IPS DF 4.7 (cell line): ENCODE measurements at regions not wholly inside any gene's neighbourhood (a gene's known extent, or its start where the extent isn't known, plus 50 kb on each side); places are given as distances from the start of the nearest gene placed in this dataset.
A peak's percentile ranks its signal among the peaks of the same experiment; 100 is the strongest.
"Not testable (repeated sequence)": the region's sequence is repeated elsewhere in the genome, so short reads cannot be mapped to it uniquely, and the experiment has no call there.

Source experiments
- DNase-seq: peaks from one replicate; pipeline ENCODE4 v3.0.0-alpha.2; 2013; ENCODE audit warnings: low spot score; ENCODE audit errors: extremely low read depth

DNA sequence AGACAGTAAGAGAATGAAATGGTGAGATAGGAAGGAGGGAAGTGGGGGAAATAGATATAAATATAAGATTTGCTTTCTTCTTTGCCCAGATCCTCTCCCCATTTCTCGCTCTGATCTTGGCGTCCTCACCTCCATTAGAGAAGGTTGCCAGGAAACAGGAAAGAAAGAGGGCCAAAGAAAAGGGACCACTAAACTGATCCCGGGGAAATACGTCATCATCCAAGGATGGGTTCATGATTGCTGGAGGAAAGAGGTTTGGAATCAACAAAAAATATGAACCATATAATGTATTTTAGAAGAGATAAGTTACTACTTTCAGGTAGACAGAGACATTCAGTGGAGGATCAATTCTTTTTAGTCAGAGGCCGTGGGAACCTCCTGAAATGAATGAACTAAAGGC lies 536.0 kb downstream of the HAPSTR1 start:
- no peak for DNase-seq

DNA sequence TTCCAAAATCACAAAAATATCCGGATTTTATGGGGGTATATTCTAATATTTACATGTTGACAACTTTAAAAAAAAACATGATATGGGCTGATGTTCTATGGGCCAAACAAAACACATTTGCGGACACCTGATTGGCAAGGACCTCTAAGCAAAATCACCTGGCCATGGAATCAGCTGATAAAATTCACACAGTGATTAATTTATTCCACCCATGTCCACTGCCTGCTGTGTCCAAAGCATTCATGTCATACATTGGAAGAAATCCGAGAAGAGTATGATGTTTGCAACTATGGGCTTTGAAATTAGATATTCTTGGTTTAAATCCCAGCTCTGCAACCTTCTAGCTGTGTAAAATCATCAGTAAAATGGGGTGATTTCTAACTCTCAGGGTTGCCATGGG lies 538.7 kb downstream of the HAPSTR1 start:
- DNase-seq = no peak

DNA sequence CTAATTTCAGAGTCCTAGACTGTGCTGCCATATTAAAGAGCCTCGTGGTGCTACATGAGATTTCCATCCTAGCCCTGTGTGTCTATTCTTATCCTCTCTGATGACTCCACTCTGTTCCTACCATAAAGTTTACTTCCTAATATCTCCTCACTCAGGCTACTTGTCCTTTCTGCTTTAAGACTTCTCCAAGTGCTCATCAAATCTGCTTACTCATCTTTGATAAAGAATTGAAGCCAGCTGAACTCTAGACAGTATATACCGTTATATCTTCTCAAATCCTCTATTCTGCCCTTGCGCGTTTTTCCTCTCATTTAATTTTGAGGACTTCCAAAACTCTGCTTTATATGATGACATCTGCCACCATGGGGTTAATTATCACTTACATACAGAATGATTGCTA lies 539.5 kb downstream of the HAPSTR1 start:
- no peak for DNase-seq

DNA sequence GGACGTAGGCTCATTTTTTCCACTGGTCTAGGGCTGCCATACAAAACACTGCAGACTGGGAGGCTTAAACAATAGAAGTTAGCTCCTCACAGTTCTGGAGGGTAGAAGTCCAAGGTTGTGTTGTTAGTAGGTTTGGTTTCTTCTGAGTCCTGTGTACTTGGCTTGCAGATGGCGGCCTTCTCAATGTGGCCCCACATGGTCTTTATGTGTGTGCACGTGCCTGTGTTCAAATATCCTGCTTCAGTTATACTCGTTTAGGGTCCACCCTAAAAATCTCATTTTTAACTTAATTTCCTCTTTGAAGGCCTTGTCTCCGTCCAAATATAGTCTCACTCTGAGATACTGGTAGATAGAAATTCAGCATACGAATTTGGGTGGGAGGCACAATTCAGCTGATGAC lies 542.4 kb downstream of the HAPSTR1 start:
- no peak for DNase-seq

DNA sequence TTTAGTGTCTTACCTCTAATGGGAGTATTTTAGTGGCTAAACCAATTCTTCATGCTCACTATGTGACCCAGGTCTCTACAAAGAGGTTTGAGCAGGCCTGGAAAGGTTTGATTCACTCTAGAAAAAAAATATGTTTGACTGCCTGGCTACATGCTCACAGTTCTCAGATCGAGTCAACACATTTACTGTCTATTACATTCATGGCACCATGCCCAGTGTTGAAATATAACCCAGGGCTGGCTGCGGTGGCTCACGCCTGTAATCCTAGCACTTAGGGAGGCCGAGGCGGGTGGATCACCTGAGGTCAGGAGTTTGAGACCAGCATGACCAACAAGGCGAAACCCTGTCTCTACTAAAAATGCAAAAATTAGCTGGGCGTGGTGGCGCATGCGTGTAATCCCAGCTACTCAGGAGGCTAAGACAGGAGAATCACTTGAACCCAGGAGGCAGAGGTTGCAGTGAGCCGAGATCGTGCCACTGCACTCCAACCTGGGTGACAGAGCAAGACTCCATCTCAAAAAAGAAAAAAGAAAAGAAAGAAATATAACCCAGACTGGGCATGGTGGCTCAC lies 543.8 kb downstream of the HAPSTR1 start:
- DNase-seq = not testable (repeated sequence)

DNA sequence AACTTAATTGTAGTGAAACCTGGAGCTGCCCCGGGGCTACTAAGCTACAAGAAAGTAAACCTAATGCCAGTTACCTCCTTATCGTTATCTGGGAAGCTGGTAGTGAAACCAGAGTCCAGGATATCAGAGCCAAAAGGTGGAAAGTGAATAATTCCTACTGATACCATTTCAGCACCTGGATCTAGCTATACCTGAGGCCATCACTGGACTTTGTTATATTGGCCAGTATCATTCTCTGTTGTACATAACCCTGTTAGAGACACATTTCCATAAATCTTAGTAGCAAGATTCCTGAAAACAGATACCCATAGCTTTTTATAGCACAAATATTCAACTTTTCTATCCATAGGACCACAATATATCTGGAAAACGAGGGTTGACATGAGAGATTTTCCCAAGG lies 538.0 kb downstream of the GRIN2A start:
- no peak for DNase-seq

DNA sequence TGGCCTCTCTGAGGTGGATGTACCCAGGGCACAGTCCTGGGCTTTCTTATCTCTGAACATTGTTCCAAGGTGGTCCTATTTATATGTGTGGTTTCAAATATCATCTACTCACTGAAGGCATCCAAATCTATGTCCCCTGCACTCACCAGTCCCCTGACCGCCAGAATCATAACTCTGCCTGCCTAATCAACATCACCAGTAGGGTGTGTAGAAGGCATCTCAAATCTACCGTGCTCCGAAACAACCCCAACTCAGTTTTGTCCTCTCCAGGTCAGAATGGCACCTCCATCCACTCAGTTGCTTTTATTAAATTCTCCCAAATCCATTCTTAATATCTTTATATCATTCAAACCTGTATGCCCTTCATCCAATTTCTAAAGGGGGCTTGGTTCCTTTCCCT lies 536.3 kb downstream of the GRIN2A start:
- DNase-seq = no peak

DNA sequence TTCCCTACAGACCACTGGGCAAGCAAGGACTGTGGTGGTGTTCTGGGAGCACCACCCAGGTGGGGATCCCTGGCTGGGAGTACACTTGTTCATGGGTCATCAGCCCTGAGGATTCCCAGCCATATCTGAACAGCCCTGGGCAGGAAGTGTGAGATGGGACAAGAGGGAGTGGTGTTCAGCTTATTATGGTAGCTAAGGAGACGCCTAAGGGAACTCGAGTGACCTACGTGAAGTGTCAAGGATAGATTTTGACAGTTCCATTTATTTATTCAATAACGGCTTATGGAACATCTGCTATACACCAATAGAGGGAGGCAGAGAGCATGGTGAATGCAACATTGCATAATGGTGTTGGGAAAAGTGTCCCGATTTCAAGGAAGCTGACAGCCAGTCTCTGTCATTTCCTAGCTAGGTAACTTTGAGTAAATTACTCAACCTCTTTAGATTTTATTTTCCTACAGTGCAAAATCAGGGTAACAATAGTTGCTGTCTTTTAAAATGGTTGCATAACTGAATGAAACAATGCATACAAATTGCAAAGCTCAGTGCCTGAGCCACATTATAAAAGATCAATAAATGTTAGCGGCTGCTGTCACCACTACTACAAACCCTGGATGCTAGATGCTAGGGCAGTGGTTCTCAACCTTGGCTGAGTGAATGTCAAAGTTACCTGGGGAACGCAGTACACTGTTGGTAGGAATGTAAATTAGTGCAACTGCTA lies 534.1 kb downstream of the GRIN2A start:
- DNase-seq = peak; percentile 22

DNA sequence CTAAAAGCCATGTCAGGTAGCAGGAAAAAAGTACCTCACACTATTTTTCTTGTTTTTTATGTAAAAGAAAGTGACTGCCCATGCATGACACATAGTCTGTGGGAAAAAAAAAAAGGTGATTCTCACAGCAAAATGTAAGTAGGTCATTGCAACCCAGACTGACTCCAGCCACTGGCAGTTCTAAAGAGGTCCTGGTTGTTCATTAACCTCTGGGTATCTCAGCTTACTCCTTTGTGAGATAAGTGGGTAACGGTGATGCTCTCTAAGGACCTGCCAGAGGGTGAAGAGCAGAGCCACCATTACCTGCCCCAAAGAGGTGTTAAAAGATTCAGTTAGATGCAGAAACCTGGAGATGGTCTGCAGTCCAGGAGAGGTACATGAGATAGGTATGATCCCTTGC lies 531.9 kb downstream of the GRIN2A start:
- no peak for DNase-seq

DNA sequence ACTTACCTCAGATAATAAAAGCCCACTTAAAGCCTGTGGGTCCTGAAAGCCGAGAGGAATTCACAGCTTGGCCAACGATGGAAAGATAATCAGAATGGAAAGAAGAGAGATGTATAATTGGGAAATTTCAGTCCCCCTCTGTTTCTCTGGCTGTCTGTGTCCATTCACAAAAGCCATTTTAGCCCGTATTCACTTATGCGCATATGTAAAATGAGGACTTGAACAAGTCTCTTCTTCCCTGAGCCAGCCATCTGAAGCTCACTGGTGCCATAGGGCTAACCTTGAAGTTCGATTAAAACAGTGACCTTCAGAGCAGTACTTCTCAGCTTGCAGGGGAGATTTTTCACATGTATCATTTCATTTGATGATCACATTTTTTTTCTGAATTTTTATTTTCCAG lies 527.2 kb downstream of the GRIN2A start:
- no peak for DNase-seq

DNA sequence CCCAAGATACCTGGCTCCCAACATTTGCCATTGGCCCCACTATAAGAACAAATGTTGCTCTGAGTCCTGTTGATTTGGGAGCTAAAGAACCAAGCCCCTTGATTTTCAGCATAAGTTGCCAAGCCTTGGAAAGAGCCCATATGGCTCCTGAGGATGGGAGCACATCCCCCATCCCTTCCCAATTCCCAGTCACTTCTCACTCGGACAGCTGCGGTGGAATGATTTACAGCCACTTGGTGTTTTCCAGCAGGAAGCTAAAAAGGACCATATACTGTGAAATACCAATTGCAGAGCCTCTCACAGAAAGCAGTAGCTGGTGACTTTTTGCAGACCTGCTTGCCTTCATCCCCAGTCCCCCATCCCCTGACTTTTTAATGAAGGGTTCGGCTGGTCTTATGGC lies 524.6 kb downstream of the GRIN2A start:
- no peak for DNase-seq

DNA sequence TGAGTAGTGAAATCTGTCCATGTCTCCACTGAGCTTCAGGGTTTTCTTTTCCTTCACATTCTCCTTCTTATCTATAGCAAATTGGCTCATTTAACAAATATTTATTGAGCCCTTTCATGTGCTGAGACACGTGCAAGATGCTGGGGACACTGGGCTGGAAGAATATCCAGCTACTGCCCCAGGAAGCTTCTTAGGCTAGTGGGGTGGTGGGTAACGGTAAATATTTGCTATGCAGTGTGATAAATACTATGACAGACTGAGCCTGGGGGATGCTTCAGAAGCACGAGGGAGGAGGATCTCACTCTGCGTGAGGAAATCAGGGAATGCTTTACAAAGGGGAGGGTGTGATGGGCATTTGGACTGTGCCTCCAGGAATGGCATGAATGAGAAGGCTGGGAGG lies 524.1 kb downstream of the GRIN2A start:
- DNase-seq = no peak

DNA sequence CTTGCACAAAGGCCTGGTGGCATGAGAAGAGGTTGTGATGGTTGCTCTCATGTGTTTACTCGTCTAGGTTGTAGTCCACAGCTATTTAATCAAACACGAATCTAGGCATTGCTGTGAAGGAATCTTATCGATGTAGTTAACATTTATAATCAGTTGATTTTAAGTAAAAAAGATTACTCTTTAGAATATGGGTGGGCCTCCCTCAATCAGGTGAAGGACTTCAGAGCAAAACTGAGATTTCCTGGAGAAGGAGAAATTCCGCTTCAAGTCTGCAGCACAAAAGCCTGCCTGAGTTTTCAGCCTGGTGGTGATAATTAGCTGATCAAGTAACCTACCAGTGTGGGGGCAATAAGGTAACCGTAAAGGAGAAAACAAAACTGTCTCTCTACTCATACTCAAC lies 523.6 kb downstream of the GRIN2A start:
- DNase-seq = no peak

DNA sequence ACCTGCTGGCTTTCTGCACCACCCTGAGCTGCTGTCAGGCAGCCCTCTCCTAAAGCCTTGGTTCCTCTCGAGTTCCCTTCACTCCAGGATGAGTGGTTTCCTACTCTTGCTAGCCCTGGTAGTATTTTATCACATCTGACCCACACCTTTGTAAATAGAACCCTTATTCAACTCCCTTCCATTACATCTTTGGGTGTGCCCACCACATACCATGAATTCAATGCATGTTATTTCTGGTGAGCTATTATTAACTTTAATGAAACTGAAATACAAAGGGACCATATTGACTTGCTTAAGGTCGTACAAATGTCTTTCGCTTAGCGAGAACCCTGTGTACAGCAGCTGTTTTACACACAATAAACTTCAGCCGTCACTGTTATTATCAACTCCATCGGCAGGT lies 521.3 kb downstream of the GRIN2A start:
- DNase-seq = no peak

DNA sequence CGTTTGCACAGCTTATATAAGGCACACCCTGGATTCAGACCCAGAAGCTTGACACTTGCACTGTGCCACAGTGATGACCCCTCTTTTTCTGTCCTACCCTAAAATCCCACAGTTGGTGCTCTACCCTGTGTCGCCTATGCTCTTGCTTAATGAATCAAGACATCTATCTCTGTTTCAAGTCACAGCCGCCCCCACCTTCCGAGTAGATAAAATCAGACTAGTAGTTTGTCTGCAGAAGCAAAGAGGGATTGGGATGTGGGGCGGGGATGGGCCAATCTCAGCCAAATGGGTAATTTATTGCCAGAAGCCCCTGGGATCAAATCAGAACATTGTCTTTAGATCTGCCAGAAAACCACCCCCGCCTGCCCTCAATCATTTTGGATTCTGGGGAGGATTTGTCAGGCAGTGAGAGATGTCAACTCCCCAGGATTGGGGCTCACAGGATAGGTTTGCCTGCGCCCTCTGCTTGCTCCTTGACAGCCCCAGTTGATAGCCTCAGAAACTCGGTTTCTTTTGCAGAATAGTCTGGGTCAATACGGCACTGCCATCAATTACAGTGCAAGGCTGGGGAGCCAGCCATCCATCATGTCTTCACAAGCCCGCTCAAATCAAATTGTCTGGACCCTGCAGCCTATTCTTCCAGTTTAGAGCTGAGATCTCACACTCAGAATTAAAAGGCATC lies 520.8 kb downstream of the GRIN2A start:
- no peak for DNase-seq

DNA sequence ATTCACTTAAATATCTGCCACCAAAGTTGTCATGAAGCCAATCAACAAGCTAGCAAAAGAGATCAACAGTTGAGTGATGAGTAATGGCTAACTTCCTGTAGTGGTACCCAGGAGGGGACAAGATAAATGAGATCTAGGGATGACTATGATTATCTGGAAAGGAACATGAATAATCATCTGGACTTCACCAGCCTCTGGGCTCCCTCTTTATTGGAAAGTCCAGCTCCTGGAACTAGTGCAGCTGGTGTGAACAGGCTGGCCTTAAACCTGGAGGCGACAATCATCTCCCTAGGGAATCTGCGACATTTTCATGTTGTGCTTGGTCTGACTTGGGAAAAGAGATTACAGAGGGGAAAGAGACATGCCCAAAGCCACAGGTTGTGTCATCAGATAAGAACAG lies 518.6 kb downstream of the GRIN2A start:
- DNase-seq = no peak

DNA sequence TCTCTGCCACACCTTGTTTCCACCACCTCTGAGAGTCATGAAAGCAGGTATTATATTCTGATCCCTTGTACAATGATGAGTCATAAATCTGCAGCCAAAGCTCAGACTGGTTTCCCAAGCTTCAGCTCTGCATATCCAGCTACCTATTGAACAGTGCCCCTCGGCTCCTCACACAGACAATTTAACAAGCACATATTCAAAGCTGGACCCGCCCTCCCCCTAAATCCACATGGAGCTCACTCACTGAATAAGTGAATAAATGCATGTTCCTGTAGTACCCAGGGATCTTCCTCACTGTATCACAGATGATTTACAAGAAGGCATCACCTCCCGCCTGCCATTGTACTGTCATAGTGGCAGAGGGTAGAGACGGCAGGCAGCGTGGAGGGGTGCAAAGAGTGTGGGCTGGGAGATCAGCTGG lies 516.4 kb downstream of the GRIN2A start:
- DNase-seq = no peak

DNA sequence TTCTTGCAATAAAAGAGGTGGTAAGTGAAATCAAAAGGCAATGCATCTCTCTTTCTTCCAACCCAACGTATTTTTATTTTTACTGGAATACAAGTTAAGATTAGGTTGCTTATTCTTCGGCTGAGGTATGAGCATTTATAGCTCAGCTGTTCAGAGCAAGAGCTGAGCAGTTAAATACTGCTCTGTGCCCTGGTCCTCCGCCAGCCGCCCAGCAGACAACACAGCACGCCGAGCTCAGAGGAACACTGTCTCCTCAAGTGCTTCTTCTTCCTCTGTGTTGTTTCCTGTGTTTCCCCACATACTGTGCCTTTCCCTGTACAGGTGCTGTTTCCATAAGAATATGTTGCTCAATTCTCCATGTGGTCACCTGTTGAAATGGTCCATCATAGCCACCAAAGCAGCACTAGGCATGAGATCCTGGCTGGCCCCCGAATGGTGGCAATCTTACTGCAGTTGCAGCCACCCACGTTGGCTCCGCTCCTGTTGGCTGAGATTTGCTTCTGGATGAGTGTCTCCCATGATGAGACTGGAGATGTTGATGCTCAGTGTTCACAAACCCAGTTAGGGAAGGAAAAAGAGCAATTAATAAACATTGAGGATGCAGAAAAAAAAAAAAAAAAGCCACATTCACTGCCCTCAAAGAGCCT lies 515.3 kb downstream of the GRIN2A start:
- DNase-seq = no peak

DNA sequence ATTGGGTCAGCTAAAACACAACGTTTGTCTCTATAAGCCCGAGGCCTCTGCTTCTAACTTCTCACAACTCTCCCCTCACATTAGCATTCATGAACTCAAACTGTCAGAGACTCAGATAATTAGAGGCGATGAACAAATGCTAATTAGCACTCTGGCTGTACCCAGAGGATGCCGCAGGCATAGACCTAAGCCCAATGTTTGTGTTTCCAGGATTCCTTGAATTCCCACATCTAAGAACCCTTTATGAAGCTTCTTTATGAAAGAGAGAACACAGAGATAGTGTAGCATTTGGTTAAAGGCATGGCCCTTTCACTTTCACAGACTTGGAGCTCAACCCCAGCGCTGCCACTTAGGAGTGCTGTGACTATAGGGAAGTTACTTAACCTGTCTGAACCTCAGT lies 512.2 kb downstream of the GRIN2A start:
- DNase-seq = no peak

DNA sequence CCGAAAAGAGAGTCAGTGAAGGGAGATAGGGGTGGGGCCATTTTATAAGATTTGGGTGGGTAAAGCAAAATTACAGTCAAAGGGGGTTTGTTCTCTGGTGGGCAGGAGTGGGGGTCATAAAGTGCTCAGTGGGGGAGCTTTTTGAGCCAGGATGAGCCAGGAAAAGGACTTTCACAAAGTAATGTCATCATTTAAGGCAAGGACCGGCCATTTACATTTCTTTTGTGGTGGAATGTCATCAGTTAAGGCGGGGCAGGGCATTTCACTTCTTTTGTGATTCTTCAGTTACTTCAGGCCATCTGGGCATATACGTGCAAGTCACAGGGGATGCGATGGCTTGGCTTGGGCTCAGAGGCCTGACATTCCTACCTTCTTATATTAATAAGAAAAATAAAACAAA lies 511.6 kb downstream of the GRIN2A start:
- DNase-seq = not testable (repeated sequence)

DNA sequence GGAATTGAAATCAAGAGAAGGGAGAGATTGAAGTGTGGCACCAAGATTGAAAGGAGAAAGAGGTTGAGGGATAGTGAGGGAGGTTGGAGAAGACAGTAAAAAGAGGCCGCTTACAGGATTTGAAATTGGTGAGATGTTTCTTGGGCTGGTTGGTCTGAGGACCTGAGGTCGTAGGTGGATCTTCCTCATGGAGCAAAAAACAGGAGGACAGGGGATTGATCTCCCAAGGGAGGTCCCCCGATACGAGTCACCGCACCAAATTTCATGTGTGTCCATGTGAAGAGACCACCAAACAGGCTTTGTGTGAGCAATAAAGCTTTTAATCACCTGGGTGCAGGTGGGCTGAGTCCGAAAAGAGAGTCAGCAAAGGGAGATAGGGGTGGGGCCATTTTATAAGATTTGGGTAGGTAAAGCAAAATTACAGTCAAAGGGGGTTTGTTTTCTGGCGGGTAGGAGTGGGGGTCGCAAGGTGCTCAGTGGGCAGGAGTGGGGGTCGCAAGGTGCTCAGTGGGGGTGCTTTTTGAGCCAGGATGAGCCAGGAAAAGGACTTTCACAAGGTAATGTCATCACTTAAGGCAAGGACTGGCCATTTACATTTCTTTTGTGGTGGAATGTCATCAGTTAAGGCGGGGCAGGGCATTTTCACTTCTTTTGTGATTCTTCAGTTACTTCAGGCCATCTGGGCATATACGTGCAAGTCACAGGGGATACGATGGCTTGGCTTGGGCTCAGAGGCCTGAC lies 505.5 kb downstream of the GRIN2A start:
- not testable (repeated sequence) for DNase-seq

DNA sequence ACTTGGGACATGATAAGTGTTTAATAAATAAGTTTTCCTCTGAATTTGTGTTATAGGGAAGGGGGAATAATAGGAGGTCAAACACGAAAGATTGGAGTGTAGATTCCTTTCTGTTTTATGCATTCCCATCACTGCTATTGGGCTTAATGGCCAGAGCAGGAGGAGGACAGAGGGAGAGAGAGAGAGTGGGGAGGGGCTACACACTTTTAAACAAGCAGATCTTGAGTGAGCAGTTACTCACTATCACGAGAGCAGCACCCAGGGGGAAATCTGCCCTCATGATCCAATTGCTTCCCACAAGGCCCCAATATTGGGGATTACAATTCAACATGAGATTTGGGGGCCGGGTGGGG lies 505.0 kb downstream of the GRIN2A start:
- no peak for DNase-seq
